ENCODE measurements at regions not wholly inside any gene's neighbourhood (a gene's known extent, or its start where the extent isn't known, plus 50 kb on each side); places are given as distances from the start of the nearest gene placed in this dataset.
A peak's percentile ranks its signal among the peaks of the same experiment; 100 is the strongest.

DNA sequence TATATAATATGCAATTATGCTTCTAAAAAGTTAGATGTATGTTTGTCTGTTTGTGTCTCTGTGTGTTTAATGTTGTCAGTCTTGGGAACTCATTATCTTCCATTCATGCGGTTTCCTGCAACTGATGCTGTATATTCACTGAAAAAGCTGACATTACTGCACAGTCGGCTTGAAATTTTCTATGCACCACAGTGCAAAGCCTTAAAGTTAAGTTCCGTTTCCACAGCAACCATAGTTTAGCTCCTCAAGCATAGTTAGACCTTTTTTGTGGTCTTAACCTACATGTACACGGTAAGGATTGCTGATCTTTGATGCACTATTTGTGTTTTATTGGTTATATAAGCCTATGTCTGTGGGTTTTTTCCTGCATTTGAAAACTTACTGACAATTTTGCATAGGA, 309.4 kb downstream of the KCNC2 start:
- Histone ChIP-seq H3K27me3 (ENCODE audit: control insufficient read depth, insufficient read depth, low read length) (no peaks in the 10 kb centered on the region), H3K4me1 (ENCODE audit: control insufficient read depth, insufficient read depth, low read length) (no peaks in the 10 kb centered on the region), H3K27ac (ENCODE audit: low read length) (no peak overlapping the region), H3K4me3 (ENCODE audit: low read depth in 2 of 2, low read length in 2 of 2) (no peak overlapping the region), H3K9me3 (ENCODE audit: control insufficient read depth, insufficient read depth, low read depth, low read length) (no peaks in the 10 kb centered on the region), H3K36me3 (ENCODE audit: control insufficient read depth, insufficient read depth, low read length) (no peaks in the 10 kb centered on the region)
- DNase-seq (ENCODE audit: low read depth, low spot score) (no peak), ATAC-seq (no peak)
- CTCF ChIA-PET = no interaction called here
- intact Hi-C loops (cut with micrococcal nuclease; ENCODE audit: unreplicated experiment) = no loop called here
- in situ Hi-C loops (cut with HindIII; ENCODE audit: low pct_unique_long_range_greater_than_20kb, low sequenced_read_pairs) = no loop called here
- TF ChIP-seq, protein P1, sequence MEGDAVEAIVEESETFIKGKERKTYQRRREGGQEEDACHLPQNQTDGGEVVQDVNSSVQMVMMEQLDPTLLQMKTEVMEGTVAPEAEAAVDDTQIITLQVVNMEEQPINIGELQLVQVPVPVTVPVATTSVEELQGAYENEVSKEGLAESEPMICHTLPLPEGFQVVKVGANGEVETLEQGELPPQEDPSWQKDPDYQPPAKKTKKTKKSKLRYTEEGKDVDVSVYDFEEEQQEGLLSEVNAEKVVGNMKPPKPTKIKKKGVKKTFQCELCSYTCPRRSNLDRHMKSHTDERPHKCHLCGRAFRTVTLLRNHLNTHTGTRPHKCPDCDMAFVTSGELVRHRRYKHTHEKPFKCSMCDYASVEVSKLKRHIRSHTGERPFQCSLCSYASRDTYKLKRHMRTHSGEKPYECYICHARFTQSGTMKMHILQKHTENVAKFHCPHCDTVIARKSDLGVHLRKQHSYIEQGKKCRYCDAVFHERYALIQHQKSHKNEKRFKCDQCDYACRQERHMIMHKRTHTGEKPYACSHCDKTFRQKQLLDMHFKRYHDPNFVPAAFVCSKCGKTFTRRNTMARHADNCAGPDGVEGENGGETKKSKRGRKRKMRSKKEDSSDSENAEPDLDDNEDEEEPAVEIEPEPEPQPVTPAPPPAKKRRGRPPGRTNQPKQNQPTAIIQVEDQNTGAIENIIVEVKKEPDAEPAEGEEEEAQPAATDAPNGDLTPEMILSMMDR (IDR thresholded peaks at IDR 0.05) = no peak
- TF ChIP-seq, protein P2, sequence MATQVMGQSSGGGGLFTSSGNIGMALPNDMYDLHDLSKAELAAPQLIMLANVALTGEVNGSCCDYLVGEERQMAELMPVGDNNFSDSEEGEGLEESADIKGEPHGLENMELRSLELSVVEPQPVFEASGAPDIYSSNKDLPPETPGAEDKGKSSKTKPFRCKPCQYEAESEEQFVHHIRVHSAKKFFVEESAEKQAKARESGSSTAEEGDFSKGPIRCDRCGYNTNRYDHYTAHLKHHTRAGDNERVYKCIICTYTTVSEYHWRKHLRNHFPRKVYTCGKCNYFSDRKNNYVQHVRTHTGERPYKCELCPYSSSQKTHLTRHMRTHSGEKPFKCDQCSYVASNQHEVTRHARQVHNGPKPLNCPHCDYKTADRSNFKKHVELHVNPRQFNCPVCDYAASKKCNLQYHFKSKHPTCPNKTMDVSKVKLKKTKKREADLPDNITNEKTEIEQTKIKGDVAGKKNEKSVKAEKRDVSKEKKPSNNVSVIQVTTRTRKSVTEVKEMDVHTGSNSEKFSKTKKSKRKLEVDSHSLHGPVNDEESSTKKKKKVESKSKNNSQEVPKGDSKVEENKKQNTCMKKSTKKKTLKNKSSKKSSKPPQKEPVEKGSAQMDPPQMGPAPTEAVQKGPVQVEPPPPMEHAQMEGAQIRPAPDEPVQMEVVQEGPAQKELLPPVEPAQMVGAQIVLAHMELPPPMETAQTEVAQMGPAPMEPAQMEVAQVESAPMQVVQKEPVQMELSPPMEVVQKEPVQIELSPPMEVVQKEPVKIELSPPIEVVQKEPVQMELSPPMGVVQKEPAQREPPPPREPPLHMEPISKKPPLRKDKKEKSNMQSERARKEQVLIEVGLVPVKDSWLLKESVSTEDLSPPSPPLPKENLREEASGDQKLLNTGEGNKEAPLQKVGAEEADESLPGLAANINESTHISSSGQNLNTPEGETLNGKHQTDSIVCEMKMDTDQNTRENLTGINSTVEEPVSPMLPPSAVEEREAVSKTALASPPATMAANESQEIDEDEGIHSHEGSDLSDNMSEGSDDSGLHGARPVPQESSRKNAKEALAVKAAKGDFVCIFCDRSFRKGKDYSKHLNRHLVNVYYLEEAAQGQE (IDR thresholded peaks at IDR 0.05; ENCODE audit: insufficient read depth in 1 of 2, low read depth in 2 of 2, low read length in 1 of 2) = no peak
- POLR2A ChIA-PET = no interaction called here
- no TSS peak for BruUV-seq (replicated peaks)

DNA sequence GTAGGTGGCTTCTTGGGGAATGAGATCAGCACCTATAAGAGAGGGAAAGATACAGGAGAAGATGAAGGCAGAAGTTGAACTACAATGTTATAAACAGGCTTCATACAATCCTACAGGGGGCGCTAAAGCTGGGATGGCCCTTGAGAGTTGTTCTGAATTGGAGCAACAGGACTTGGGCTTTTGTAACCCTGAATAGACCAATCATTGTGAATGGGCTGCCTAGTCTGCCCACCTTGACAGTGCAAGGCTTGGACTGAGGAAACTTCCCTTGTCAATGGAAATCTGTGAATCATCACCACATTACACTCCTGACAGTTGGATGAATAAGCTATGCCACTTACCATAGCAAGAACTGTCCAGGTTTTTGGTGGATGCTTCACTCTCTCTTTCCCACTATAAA, 306.1 kb downstream of the KCNC2 start:
- ATAC-seq (no peak), DNase-seq (ENCODE audit: low read depth, low spot score) (no peak)
- Histone ChIP-seq H3K27me3 (ENCODE audit: control insufficient read depth, insufficient read depth, low read length) (no peaks in the 10 kb centered on the region), H3K36me3 (ENCODE audit: control insufficient read depth, insufficient read depth, low read length) (no peaks in the 10 kb centered on the region), H3K9me3 (ENCODE audit: control insufficient read depth, insufficient read depth, low read depth, low read length) (no peaks in the 10 kb centered on the region), H3K27ac (ENCODE audit: low read length) (no peak overlapping the region), H3K4me1 (ENCODE audit: control insufficient read depth, insufficient read depth, low read length) (no peaks in the 10 kb centered on the region), H3K4me3 (ENCODE audit: low read depth in 2 of 2, low read length in 2 of 2) (no peak overlapping the region)
- intact Hi-C loops (cut with micrococcal nuclease; ENCODE audit: unreplicated experiment) (no loop called here), in situ Hi-C loops (cut with HindIII; ENCODE audit: low pct_unique_long_range_greater_than_20kb, low sequenced_read_pairs) (no loop called here)
- POLR2A ChIA-PET = no interaction called here
- CTCF ChIA-PET = no interaction called here
- no peak for TF ChIP-seq TCF7L2 (IDR thresholded peaks at IDR 0.05; ENCODE audit: low read depth, low read length)
- TF ChIP-seq, protein P1 (IDR thresholded peaks at IDR 0.05) = peak; percentile 57
- no peak for TF ChIP-seq POLR2AphosphoS5 (IDR thresholded peaks at IDR 0.05; ENCODE audit: low read depth, low read length)
- no TSS peak for BruUV-seq (replicated peaks)

GRCh38 chr12:74906224-74906623, 303.4 kb downstream of the KCNC2 start:
- no TSS peak for BruUV-seq (replicated peaks)

More at GRCh38 chr12:74906224-74906623, 303.4 kb downstream of the KCNC2 start:
- DNase-seq (ENCODE audit: low read depth, low spot score) = no peak
- H3K4me3 ChIP-seq (ENCODE audit: low read depth in 2 of 2, low read length in 2 of 2) = no peak overlapping the region
- intact Hi-C loops (cut with micrococcal nuclease; ENCODE audit: unreplicated experiment) = no loop called here
- H3K27ac ChIP-seq (ENCODE audit: low read length) = no peak overlapping the region
- CTCF ChIA-PET = no interaction called here
- H3K9me3 ChIP-seq (ENCODE audit: control insufficient read depth, insufficient read depth, low read depth, low read length) = no peaks in the 10 kb centered on the region
- in situ Hi-C loops (cut with HindIII; ENCODE audit: low pct_unique_long_range_greater_than_20kb, low sequenced_read_pairs) = no loop called here
- no peaks in the 10 kb centered on the region for H3K4me1 ChIP-seq (ENCODE audit: control insufficient read depth, insufficient read depth, low read length)
- TF ChIP-seq TCF7L2 (IDR thresholded peaks at IDR 0.05; ENCODE audit: low read depth, low read length) (no peak), SIN3A (IDR thresholded peaks at IDR 0.05; ENCODE audit: borderline replicate concordance, insufficient read depth, low read depth, low read length) (no peak), POLR2AphosphoS5 (IDR thresholded peaks at IDR 0.05; ENCODE audit: low read depth, low read length) (no peak)
- TF ChIP-seq, protein P2 (IDR thresholded peaks at IDR 0.05; ENCODE audit: insufficient read depth in 1 of 2, low read depth in 2 of 2, low read length in 1 of 2) = no peak
- TF ChIP-seq, protein P1 (IDR thresholded peaks at IDR 0.05) = peak; percentile 41
- no peaks in the 10 kb centered on the region for H3K36me3 ChIP-seq (ENCODE audit: control insufficient read depth, insufficient read depth, low read length)
- no peak for ATAC-seq
- POLR2A ChIA-PET = no interaction called here
- H3K27me3 ChIP-seq (ENCODE audit: control insufficient read depth, insufficient read depth, low read length) = no peaks in the 10 kb centered on the region
